Neural crest cell (in vitro differentiated cells): ENCODE measurements at regions not wholly inside any gene's neighbourhood (a gene's known extent, or its start where the extent isn't known, plus 50 kb on each side); places are given as distances from the start of the nearest gene placed in this dataset.
"Not testable (repeated sequence)": the region's sequence is repeated elsewhere in the genome, so short reads cannot be mapped to it uniquely, and the experiment has no call there.

ENCODE experiments used
- DNase-seq: peaks from one replicate; pipeline ENCODE4 v3.0.0; 2021; ENCODE audit warnings: low read depth, mixed read lengths, low spot score
- H3K27ac Mint-ChIP-seq: one replicate; pipeline ENCODE4 v1.8.0; 2021; ENCODE audit warnings: mild to moderate bottlenecking, mixed read lengths; ENCODE audit not compliant: unreplicated experiment
- H3K27me3 Mint-ChIP-seq: 2 replicates; pipeline ENCODE4 v1.8.0; 2021; ENCODE audit warnings: low read depth, mild to moderate bottlenecking, mixed read lengths
- H3K36me3 Mint-ChIP-seq: 2 replicates; pipeline ENCODE4 v1.8.0; 2021; ENCODE audit warnings: low read depth, mild to moderate bottlenecking, mixed read lengths
- H3K4me1 Mint-ChIP-seq: 2 replicates; pipeline ENCODE4 v1.8.0; 2021; ENCODE audit warnings: mixed read lengths
- H3K4me3 Mint-ChIP-seq: one replicate; pipeline ENCODE4 v1.8.0; 2021; ENCODE audit warnings: mild to moderate bottlenecking, mixed read lengths
- H3K9me3 Mint-ChIP-seq: 2 replicates; pipeline ENCODE4 v1.8.0; 2021; ENCODE audit warnings: mixed read lengths
- CTCF ChIP-seq: fragments of 200-600 bp; sonication (generic); conservative IDR thresholded peaks from 2 replicates; pipeline ENCODE4 v1.5.0; 2021; ENCODE audit warnings: antibody characterized with exemption, mild to moderate bottlenecking

- no peak for TF ChIP-seq CTCF
- H3K9me3 Mint-ChIP-seq, result peaks cover 8% of the 10 kb centered on the region
- no peak overlapping the region for H3K4me3 Mint-ChIP-seq
- no peaks in the 10 kb centered on the region for H3K27me3 Mint-ChIP-seq
- no peak for DNase-seq
- H3K27ac Mint-ChIP-seq, result no peak overlapping the region
- no peaks in the 10 kb centered on the region for H3K36me3 Mint-ChIP-seq
- no peaks in the 10 kb centered on the region for H3K4me1 Mint-ChIP-seq
Measured at GRCh38 chr2:37802211-37802752, 122.8 kb upstream of the RMDN2 start.

DNA sequence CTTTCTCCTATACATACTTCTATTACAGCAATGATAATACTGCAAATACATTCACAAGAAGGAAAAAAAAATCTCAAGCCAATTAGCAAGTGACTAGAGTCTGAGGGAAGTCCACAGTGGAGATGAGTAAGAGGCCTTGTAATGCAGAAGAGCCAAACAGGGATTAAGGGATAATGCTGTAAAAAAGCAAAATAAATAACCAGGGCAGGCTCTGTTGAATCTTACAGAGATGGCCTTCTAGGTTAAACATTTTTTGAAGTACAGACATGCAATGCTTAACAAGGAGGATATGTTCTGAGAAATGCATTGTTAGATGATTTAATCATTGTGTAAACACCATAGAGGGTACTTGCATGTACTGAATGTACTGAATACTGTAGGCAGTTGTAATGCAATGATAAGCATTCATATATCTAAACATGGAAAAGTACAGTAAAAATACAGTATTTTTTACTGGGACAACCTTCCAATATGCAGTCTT, 122.1 kb upstream of the RMDN2 start:
- no peak for TF ChIP-seq CTCF
- Mint-ChIP-seq H3K27me3 (no peaks in the 10 kb centered on the region), H3K4me3 (no peak overlapping the region), H3K4me1 (no peaks in the 10 kb centered on the region), H3K27ac (no peak overlapping the region), H3K36me3 (no peaks in the 10 kb centered on the region), H3K9me3 (peaks cover 8% of the 10 kb centered on the region)
- DNase-seq, result no peak

DNA sequence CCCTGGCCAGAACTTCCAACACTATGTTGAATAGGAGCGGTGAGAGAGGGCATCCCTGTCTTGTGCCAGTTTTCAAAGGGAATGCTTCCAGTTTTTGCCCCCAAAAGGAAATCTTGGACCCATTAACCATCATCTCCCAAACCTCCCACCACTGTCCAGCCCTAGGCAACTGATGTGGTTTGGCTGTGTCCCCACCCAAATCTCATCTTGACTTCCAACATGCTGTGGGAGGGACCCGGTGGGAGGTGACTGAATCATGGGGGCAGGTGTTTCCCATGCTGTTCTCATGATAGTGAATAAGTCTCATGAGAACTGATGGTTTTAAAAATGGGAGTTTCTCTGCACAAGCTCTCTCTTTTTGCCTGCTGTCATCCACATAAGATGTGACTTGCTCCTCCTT, 119.1 kb upstream of the RMDN2 start:
- H3K27me3 Mint-ChIP-seq, H3K4me1 Mint-ChIP-seq, H3K27ac Mint-ChIP-seq, H3K4me3 Mint-ChIP-seq, DNase-seq, H3K36me3 Mint-ChIP-seq: not testable (repeated sequence)
- peaks cover 12% of the 10 kb centered on the region for H3K9me3 Mint-ChIP-seq

- no peaks in the 10 kb centered on the region for H3K4me1 Mint-ChIP-seq
- DNase-seq, result no peak
- no peak overlapping the region for H3K27ac Mint-ChIP-seq
- H3K27me3 Mint-ChIP-seq, result no peaks in the 10 kb centered on the region
- H3K36me3 Mint-ChIP-seq, result peaks cover 3% of the 10 kb centered on the region
- peaks cover 12% of the 10 kb centered on the region for H3K9me3 Mint-ChIP-seq
- peak; percentile 56 for TF ChIP-seq CTCF
- H3K4me3 Mint-ChIP-seq, result no peak overlapping the region
Measured at GRCh38 chr2:37809525-37809924, 115.6 kb upstream of the RMDN2 start.

GRCh38 chr2:37809931-37810570, 115.0 kb upstream of the RMDN2 start:
- peaks cover 12% of the 10 kb centered on the region for H3K9me3 Mint-ChIP-seq
- peaks cover 3% of the 10 kb centered on the region for H3K36me3 Mint-ChIP-seq
- H3K4me1 Mint-ChIP-seq, result no peaks in the 10 kb centered on the region
- no peak for DNase-seq
- TF ChIP-seq CTCF, result no peak
- H3K4me3 Mint-ChIP-seq, result no peak overlapping the region
- H3K27me3 Mint-ChIP-seq, result no peaks in the 10 kb centered on the region
- H3K27ac Mint-ChIP-seq, result no peak overlapping the region

- TF ChIP-seq CTCF, result no peak
Measured at GRCh38 chr2:37812414-37812813, 112.7 kb upstream of the RMDN2 start.

More at GRCh38 chr2:37812414-37812813, 112.7 kb upstream of the RMDN2 start:
- Mint-ChIP-seq H3K27ac (no peak overlapping the region), H3K27me3 (no peaks in the 10 kb centered on the region), H3K36me3 (peaks cover 3% of the 10 kb centered on the region), H3K4me1 (peaks cover 4% of the 10 kb centered on the region), H3K4me3 (no peak overlapping the region), H3K9me3 (peaks cover 4% of the 10 kb centered on the region)
- no peak for DNase-seq
